Cardiac muscle cell (in vitro differentiated cells and primary cell): ENCODE measurements at regions not wholly inside any gene's neighbourhood (a gene's known extent, or its start where the extent isn't known, plus 50 kb on each side); places are given as distances from the start of the nearest gene placed in this dataset.

Source experiments
- DNase-seq, 2 donors: peaks; one replicate each; pipeline versions ENCODE4 v3.0.0 to v3.0.0-alpha.2; 2010 to 2017; ENCODE audit warnings: low read depth in 1 of 2, low spot score in 1 of 2
- H3K27ac ChIP-seq: fragments of 200-600 bp; sonication (generic); 2 replicates; pipeline ENCODE4 v1.5.1; 2016
- H3K27me3 ChIP-seq: fragments of 200-600 bp; sonication (generic); 2 replicates; pipeline ENCODE4 v1.6.0; 2016; ENCODE audit warnings: control low read depth
- H3K36me3 ChIP-seq: fragments of 200-600 bp; sonication (generic); 2 replicates; pipeline ENCODE4 v1.5.1; 2016; ENCODE audit warnings: control low read depth
- H3K4me1 ChIP-seq: fragments of 200-600 bp; sonication (generic); 2 replicates; pipeline ENCODE4 v1.8.1; 2017; ENCODE audit warnings: low read depth, mild to moderate bottlenecking, mixed run types
- H3K4me3 ChIP-seq: fragments of 200-600 bp; sonication (generic); 2 replicates; pipeline ENCODE4 v1.5.1; 2016; ENCODE audit warnings: mild to moderate bottlenecking
- H3K9me3 ChIP-seq: fragments of 200-600 bp; sonication (generic); 2 replicates; pipeline ENCODE4 v1.5.1; 2017; ENCODE audit warnings: low read depth, mild to moderate bottlenecking, control low read depth
- TF ChIP-seq, protein P1 (sequence below): IDR thresholded peaks from 2 replicates; pipeline ENCODE4 v1.5.1; 2012; ENCODE audit warnings: low read depth, mild to moderate bottlenecking, low read length

DNA sequence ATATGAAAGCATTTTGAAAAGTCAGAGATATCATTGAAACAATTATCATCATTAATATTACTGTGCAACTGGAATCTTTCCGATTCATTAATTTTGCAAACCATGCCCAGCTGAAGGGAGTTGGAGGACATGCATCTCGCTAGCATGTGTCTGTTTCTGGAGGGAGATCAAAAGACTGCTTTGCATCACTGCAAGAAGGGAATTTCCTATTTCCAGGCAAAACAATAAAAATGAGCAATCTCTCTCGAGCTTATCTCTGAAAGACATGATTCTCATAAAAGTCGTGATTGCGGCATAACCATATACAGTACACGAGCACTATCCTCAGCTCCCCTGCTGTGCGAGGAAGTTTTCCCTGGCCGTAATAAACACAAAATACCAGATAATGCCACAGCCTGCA lies 607.6 kb upstream of the DPP6 start:
- TF ChIP-seq, protein P1, sequence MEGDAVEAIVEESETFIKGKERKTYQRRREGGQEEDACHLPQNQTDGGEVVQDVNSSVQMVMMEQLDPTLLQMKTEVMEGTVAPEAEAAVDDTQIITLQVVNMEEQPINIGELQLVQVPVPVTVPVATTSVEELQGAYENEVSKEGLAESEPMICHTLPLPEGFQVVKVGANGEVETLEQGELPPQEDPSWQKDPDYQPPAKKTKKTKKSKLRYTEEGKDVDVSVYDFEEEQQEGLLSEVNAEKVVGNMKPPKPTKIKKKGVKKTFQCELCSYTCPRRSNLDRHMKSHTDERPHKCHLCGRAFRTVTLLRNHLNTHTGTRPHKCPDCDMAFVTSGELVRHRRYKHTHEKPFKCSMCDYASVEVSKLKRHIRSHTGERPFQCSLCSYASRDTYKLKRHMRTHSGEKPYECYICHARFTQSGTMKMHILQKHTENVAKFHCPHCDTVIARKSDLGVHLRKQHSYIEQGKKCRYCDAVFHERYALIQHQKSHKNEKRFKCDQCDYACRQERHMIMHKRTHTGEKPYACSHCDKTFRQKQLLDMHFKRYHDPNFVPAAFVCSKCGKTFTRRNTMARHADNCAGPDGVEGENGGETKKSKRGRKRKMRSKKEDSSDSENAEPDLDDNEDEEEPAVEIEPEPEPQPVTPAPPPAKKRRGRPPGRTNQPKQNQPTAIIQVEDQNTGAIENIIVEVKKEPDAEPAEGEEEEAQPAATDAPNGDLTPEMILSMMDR: no peak
- Histone ChIP-seq H3K36me3 (no peaks in the 10 kb centered on the region), H3K9me3 (no peaks in the 10 kb centered on the region), H3K4me1 (no peaks in the 10 kb centered on the region), H3K27ac (no peak overlapping the region), H3K27me3 (no peaks in the 10 kb centered on the region), H3K4me3 (no peak overlapping the region)
- no peak for DNase-seq

DNA sequence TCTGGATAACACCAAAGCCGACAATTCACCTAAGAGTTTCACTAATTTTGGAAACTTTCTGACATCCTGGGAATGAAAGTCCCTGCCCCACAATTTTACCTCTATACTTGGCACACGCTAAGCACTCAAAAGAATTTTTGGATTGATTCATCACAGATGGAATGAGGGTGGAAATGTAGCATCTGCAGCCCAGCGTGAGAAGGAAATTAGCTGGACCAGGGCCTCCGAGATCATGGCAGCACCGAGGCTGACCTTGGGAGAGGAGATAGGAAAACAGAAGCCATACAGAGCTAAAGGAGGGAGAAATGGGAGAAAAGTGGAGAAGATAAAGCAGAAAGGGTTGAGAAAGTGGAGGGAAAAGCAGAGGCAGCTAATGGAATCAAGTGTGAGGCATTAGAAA lies 606.6 kb upstream of the DPP6 start:
- TF ChIP-seq, protein P1: no peak
- DNase-seq: no peak
- Histone ChIP-seq H3K27ac (no peak overlapping the region), H3K27me3 (no peaks in the 10 kb centered on the region), H3K4me1 (no peaks in the 10 kb centered on the region), H3K36me3 (no peaks in the 10 kb centered on the region), H3K4me3 (no peak overlapping the region), H3K9me3 (no peaks in the 10 kb centered on the region)

DNA sequence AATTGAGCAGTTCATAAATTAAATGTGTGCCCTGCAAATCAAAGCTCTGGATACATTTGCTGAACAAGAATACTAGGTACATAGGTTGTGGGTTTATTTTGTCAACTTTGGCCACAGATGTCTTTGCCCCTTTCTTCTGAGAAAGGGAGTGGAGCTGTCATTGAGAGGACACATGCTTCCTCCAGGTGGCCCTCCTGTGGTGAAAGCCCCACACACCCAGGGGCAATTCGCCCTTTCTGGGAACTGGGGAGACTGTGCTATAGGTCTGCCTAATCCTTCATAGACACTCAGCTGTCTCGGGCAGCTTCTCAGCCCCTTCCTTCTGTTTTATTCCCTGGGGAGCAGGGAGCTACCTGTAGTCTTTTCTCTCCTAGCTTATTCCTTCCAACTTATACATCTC lies 605.7 kb upstream of the DPP6 start:
- no peak for DNase-seq
- TF ChIP-seq, protein P1: no peak
- no peak overlapping the region for H3K4me3 ChIP-seq

DNA sequence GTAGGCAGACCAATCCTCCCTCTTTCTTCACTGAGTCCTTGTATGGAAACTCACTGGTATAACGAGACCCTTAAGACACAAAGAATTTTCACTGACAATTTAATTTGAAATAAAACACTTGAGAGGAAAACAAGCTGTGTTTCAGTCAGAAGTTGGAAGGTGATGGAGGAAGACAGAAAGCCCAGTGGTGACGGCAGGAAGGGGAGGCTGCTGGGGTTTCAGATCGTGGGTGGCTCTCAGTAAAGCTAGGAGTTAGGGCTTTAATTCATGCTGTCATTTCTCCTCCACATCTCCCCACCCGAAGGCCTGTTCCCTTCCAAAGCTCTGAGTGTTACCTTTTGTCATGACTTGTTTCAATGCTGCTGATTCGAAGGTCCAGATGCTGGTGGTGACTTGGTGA lies 605.2 kb upstream of the DPP6 start:
- no peak overlapping the region for H3K27ac ChIP-seq
- no peak for DNase-seq
- no peak overlapping the region for H3K4me3 ChIP-seq
- H3K36me3 ChIP-seq: no peaks in the 10 kb centered on the region
- H3K4me1 ChIP-seq: no peaks in the 10 kb centered on the region
- TF ChIP-seq, protein P1: no peak
- no peaks in the 10 kb centered on the region for H3K27me3 ChIP-seq
- no peaks in the 10 kb centered on the region for H3K9me3 ChIP-seq

More for the DNA sequence above, 605.7 kb upstream of the DPP6 start:
- Histone ChIP-seq H3K4me1 (no peaks in the 10 kb centered on the region), H3K9me3 (no peaks in the 10 kb centered on the region), H3K27me3 (no peaks in the 10 kb centered on the region), H3K27ac (no peak overlapping the region), H3K36me3 (no peaks in the 10 kb centered on the region)

DNA sequence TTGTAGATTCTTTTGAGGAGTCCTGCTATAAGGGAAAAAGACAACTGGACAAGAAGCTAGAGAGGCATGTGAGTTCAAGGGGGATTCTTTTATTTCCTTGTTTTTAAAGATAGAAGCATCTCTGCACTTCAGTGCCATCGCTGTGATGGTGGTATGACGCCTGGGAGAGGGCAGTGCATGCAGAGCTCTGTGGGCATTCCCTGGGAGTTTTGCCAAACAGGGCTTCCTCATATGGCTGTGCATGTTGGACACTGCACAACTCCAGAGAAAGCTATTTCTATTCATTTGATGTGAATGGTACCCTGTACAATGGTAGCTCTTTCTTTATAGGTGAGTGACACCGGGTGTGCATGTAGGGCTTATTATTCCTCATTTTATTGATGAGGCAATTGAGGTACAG lies 599.5 kb upstream of the DPP6 start:
- no peak overlapping the region for H3K4me3 ChIP-seq
- H3K36me3 ChIP-seq: no peaks in the 10 kb centered on the region
- H3K27ac ChIP-seq: no peak overlapping the region
- no peaks in the 10 kb centered on the region for H3K9me3 ChIP-seq
- H3K27me3 ChIP-seq: no peaks in the 10 kb centered on the region
- no peaks in the 10 kb centered on the region for H3K4me1 ChIP-seq
- TF ChIP-seq, protein P1: no peak
- DNase-seq: no peak

DNA sequence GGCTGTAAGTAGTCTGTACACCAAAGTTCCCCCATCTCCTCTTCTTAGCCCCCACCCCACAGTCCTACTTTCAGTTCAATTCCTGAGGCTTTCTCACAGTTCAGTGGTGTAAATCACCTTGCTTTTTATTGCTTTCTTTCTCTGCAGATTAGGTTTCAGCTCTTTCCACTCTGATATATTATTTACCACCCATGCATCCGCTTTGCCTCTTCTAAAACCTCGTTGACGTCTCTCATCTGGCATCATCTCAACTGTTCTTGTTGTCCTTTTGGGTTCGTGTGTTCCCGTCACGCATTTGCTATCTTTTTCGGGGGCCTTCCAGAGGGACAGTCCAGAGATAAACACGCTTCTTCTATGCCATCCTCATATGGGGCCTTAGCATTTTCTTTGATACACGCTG lies 597.9 kb upstream of the DPP6 start:
- TF ChIP-seq, protein P1: no peak
- no peaks in the 10 kb centered on the region for H3K36me3 ChIP-seq
- H3K4me3 ChIP-seq: no peak overlapping the region
- no peak for DNase-seq
- H3K9me3 ChIP-seq: no peaks in the 10 kb centered on the region
- H3K27ac ChIP-seq: no peak overlapping the region
- H3K4me1 ChIP-seq: no peaks in the 10 kb centered on the region
- no peaks in the 10 kb centered on the region for H3K27me3 ChIP-seq
